ENCODE measurements at regions not wholly inside any gene's neighbourhood (a gene's known extent, or its start where the extent isn't known, plus 50 kb on each side); places are given as distances from the start of the nearest gene placed in this dataset.

- TF ChIP-seq CREB1 (CRISPR knock-in tag; IDR thresholded peaks at IDR 0.05; ENCODE audit: low read depth) (peak; percentile 32; the same call in 1 of the 2 replicates), NANOG (IDR thresholded peaks at IDR 0.05; ENCODE audit: borderline replicate concordance) (no peak)
- TF ChIP-seq, protein P1, sequence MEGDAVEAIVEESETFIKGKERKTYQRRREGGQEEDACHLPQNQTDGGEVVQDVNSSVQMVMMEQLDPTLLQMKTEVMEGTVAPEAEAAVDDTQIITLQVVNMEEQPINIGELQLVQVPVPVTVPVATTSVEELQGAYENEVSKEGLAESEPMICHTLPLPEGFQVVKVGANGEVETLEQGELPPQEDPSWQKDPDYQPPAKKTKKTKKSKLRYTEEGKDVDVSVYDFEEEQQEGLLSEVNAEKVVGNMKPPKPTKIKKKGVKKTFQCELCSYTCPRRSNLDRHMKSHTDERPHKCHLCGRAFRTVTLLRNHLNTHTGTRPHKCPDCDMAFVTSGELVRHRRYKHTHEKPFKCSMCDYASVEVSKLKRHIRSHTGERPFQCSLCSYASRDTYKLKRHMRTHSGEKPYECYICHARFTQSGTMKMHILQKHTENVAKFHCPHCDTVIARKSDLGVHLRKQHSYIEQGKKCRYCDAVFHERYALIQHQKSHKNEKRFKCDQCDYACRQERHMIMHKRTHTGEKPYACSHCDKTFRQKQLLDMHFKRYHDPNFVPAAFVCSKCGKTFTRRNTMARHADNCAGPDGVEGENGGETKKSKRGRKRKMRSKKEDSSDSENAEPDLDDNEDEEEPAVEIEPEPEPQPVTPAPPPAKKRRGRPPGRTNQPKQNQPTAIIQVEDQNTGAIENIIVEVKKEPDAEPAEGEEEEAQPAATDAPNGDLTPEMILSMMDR (conservative IDR thresholded peaks at IDR 0.05; ENCODE audit: low read depth in 2 of 2), result no peak
These were observed 94.2 kb upstream of the IGFBP3 start for GRCh38 chr7:46015107-46015868.
